ENCODE measurements at regions not wholly inside any gene's neighbourhood (a gene's known extent, or its start where the extent isn't known, plus 50 kb on each side); places are given as distances from the start of the nearest gene placed in this dataset.

DNA sequence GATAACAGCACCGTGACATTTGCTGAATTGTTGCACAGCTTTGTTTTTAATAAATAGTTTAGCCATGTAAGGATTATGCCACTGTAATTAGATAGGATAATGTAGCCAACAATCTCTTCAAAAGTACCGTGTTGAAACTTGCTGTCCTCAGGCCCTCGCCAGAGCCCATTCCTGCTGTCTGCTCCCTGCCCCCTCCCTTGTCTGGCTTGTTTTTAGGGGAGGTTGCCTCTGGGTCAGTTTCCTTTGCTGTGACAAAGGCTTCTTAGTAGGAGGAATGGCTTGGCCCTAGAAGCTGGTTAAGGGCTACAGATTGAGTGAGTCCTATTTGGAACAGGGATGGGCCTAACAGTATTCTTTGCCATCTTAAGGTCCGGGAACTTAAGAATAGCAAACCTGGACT is 107.9 kb downstream of the LMO4 start:
- TF ChIP-seq, protein P1, sequence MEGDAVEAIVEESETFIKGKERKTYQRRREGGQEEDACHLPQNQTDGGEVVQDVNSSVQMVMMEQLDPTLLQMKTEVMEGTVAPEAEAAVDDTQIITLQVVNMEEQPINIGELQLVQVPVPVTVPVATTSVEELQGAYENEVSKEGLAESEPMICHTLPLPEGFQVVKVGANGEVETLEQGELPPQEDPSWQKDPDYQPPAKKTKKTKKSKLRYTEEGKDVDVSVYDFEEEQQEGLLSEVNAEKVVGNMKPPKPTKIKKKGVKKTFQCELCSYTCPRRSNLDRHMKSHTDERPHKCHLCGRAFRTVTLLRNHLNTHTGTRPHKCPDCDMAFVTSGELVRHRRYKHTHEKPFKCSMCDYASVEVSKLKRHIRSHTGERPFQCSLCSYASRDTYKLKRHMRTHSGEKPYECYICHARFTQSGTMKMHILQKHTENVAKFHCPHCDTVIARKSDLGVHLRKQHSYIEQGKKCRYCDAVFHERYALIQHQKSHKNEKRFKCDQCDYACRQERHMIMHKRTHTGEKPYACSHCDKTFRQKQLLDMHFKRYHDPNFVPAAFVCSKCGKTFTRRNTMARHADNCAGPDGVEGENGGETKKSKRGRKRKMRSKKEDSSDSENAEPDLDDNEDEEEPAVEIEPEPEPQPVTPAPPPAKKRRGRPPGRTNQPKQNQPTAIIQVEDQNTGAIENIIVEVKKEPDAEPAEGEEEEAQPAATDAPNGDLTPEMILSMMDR (IDR thresholded peaks at IDR 0.05): no peak
- no peak for TF ChIP-seq POLR2A (IDR thresholded peaks at IDR 0.05)
